ENCODE measurements at regions not wholly inside any gene's neighbourhood (a gene's known extent, or its start where the extent isn't known, plus 50 kb on each side); places are given as distances from the start of the nearest gene placed in this dataset.

- H2AFZ ChIP-seq (ENCODE audit: low read depth, low read length) = no peak overlapping the region
- H3K79me2 ChIP-seq (ENCODE audit: control insufficient read depth, insufficient read depth, low read length) = no peaks in the 10 kb centered on the region
- no peak for FAIRE-seq
- dilution Hi-C loops (cut with MboI; ENCODE audit: extremely low pct_ligation_motif_present, low sequenced_read_pairs) = no loop called here
- no peaks in the 10 kb centered on the region for H3K9me3 ChIP-seq (replicated peaks; ENCODE audit: control insufficient read depth, insufficient read depth, low read length)
- no peaks in the 10 kb centered on the region for H3K4me1 ChIP-seq (ENCODE audit: control insufficient read depth, extremely low read depth, insufficient read depth, low read length)
- H3K4me3 ChIP-seq (replicated peaks in 1 of 3; ENCODE audit: insufficient read depth in 1 of 3, low read depth in 1 of 3, low read length in 3 of 3) = no peak overlapping the region
- H3K9me1 ChIP-seq (replicated peaks; ENCODE audit: control insufficient read depth, extremely low read depth, insufficient read depth, low read length) = no peaks in the 10 kb centered on the region
- no peak for TF ChIP-seq JUN (IDR thresholded peaks at IDR 0.05; ENCODE audit: borderline replicate concordance, insufficient read depth, insufficient read length, low read depth)
- no peak for TF ChIP-seq POLR2A (IDR thresholded peaks at IDR 0.05; ENCODE audit: low read depth, low read length)
- no peak for TF ChIP-seq MAX (IDR thresholded peaks at IDR 0.05; ENCODE audit: insufficient read depth, insufficient read length)
- no peak for TF ChIP-seq FOS (IDR thresholded peaks at IDR 0.05; ENCODE audit: borderline replicate concordance, insufficient read depth, low read length)
- no peak for TF ChIP-seq POLR2AphosphoS5 (IDR thresholded peaks at IDR 0.05; ENCODE audit: insufficient read depth, low read depth, low read length)
- no peak for TF ChIP-seq CTCF (IDR thresholded peaks at IDR 0.05; ENCODE audit: extremely low read depth in 1 of 2, insufficient read depth in 1 of 2, low read depth in 1 of 2, low read length in 2 of 2)
- TF ChIP-seq MYC (IDR thresholded peaks at IDR 0.05; ENCODE audit: low read depth, low read length) = no peak
- CTCF ChIA-PET = no interaction called here
- H3K36me3 ChIP-seq (ENCODE audit: control insufficient read depth in 2 of 2, extremely low read depth in 1 of 2, insufficient read depth in 2 of 2, low read length in 2 of 2) = no peaks in the 10 kb centered on the region
- intact Hi-C loops (cut with micrococcal nuclease) = no loop called here
- no peak for DNase-seq (ENCODE audit: low read depth, low spot score)
- POLR2A ChIA-PET = no interaction called here
- H4K20me1 ChIP-seq (replicated peaks; ENCODE audit: control insufficient read depth, extremely low read depth, insufficient read depth, low read length) = no peaks in the 10 kb centered on the region
- no peak overlapping the region for H3K4me2 ChIP-seq (ENCODE audit: insufficient read depth, low read length)
- peaks cover 0 to 2% of the 10 kb centered on the region in 2 experiments for H3K27me3 ChIP-seq (ENCODE audit: control insufficient read depth in 2 of 2, insufficient read depth in 2 of 2, low read length in 2 of 2)
- BruUV-seq (replicated peaks) = no TSS peak
- no peak overlapping the region for H3K9ac ChIP-seq (replicated peaks; ENCODE audit: extremely low read depth, insufficient read depth, low read length)
- no peak overlapping the region for H3K27ac ChIP-seq (ENCODE audit: insufficient read depth, low read depth, low read length)
Measured at GRCh38 chr4:54418468-54418867, 189.4 kb downstream of the PDGFRA start.

GRCh38 chr4:54423066-54423465, 194.0 kb downstream of the PDGFRA start:
- H2AFZ ChIP-seq (ENCODE audit: low read depth, low read length) = no peak overlapping the region
- no TSS peak for BruUV-seq (replicated peaks)
- H3K27me3 ChIP-seq (ENCODE audit: control insufficient read depth in 2 of 2, insufficient read depth in 2 of 2, low read length in 2 of 2) = peaks cover 2 to 5% of the 10 kb centered on the region in 2 experiments
- H3K4me1 ChIP-seq (ENCODE audit: control insufficient read depth, extremely low read depth, insufficient read depth, low read length) = no peaks in the 10 kb centered on the region
- no peaks in the 10 kb centered on the region for H3K9me1 ChIP-seq (replicated peaks; ENCODE audit: control insufficient read depth, extremely low read depth, insufficient read depth, low read length)
- ChIA-PET CTCF (no interaction called here), POLR2A (no interaction called here)
- H4K20me1 ChIP-seq (replicated peaks; ENCODE audit: control insufficient read depth, extremely low read depth, insufficient read depth, low read length) = no peaks in the 10 kb centered on the region
- no peaks in the 10 kb centered on the region for H3K79me2 ChIP-seq (ENCODE audit: control insufficient read depth, insufficient read depth, low read length)
- no peak overlapping the region for H3K4me3 ChIP-seq (replicated peaks in 1 of 3; ENCODE audit: insufficient read depth in 1 of 3, low read depth in 1 of 3, low read length in 3 of 3)
- no peak overlapping the region for H3K9ac ChIP-seq (replicated peaks; ENCODE audit: extremely low read depth, insufficient read depth, low read length)
- intact Hi-C loops (cut with micrococcal nuclease) = no loop called here
- no peak overlapping the region for H3K27ac ChIP-seq (ENCODE audit: insufficient read depth, low read depth, low read length)
- TF ChIP-seq EZH2 (IDR thresholded peaks at IDR 0.05; ENCODE audit: borderline replicate concordance, low read depth, low read length, severe bottlenecking) (no peak), POLR2A (IDR thresholded peaks at IDR 0.05; ENCODE audit: low read depth, low read length) (no peak), POLR2AphosphoS5 (IDR thresholded peaks at IDR 0.05; ENCODE audit: insufficient read depth, low read depth, low read length) (no peak), JUN (IDR thresholded peaks at IDR 0.05; ENCODE audit: borderline replicate concordance, insufficient read depth, insufficient read length, low read depth) (no peak), CTCF (IDR thresholded peaks at IDR 0.05; ENCODE audit: extremely low read depth in 1 of 2, insufficient read depth in 1 of 2, low read depth in 1 of 2, low read length in 2 of 2) (no peak), MYC (IDR thresholded peaks at IDR 0.05; ENCODE audit: low read depth, low read length) (no peak), FOS (IDR thresholded peaks at IDR 0.05; ENCODE audit: borderline replicate concordance, insufficient read depth, low read length) (no peak), MAX (IDR thresholded peaks at IDR 0.05; ENCODE audit: insufficient read depth, insufficient read length) (no peak), GATA2 (IDR thresholded peaks at IDR 0.05; ENCODE audit: insufficient read depth, insufficient read length, low read depth, low read length) (no peak)
- no peak overlapping the region for H3K4me2 ChIP-seq (ENCODE audit: insufficient read depth, low read length)
- no peaks in the 10 kb centered on the region for H3K9me3 ChIP-seq (replicated peaks; ENCODE audit: control insufficient read depth, insufficient read depth, low read length)
- no peak for FAIRE-seq
- H3K36me3 ChIP-seq (ENCODE audit: control insufficient read depth in 2 of 2, extremely low read depth in 1 of 2, insufficient read depth in 2 of 2, low read length in 2 of 2) = no peaks in the 10 kb centered on the region
- DNase-seq (ENCODE audit: low read depth, low spot score) = no peak
- dilution Hi-C loops (cut with MboI; ENCODE audit: extremely low pct_ligation_motif_present, low sequenced_read_pairs) = no loop called here
